Spleen (tissue), 11 donors: ENCODE measurements at regions not wholly inside any gene's neighbourhood (a gene's known extent, or its start where the extent isn't known, plus 50 kb on each side); places are given as distances from the start of the nearest gene placed in this dataset.

Experiments
- DNase-seq: peaks from one replicate; pipeline ENCODE4 v3.0.0-alpha.2; 2020
- H3K27ac ChIP-seq, 8 donors: fragments of 200-600 bp; sonication (generic) in 7 of 8; 1 replicate in 4 of 8; 2 replicates in 4 of 8; pipeline versions ENCODE4 v1.5.0 to v1.8.0; 2016 to 2021; ENCODE audit warnings: inconsistent platforms in 4 of 8, mild to moderate bottlenecking in 4 of 8, moderate library complexity in 1 of 8
- H3K27me3 ChIP-seq, 7 donors: fragments of 200-600 bp; sonication (generic) in 6 of 7; replicated peaks in 1 of 7; 1 replicate in 4 of 7; 2 replicates in 3 of 7; pipeline versions ENCODE4 v1.5.0 to v1.8.0; 2016 to 2021; ENCODE audit warnings: inconsistent platforms in 3 of 7, mild to moderate bottlenecking in 1 of 7
- H3K36me3 ChIP-seq, 6 donors: fragments of 200-600 bp; sonication (generic) in 5 of 6; 1 replicate in 4 of 6; 2 replicates in 2 of 6; pipeline versions ENCODE4 v1.5.0 to v1.8.0; 2016 to 2021; ENCODE audit warnings: inconsistent platforms in 2 of 6
- H3K4me1 ChIP-seq, 6 donors: fragments of 200-600 bp; sonication (generic) in 5 of 6; 1 replicate in 3 of 6; 2 replicates in 3 of 6; pipeline versions ENCODE4 v1.5.0 to v1.8.0; 2016 to 2021; ENCODE audit warnings: inconsistent platforms in 3 of 6
- H3K4me3 ChIP-seq, 8 donors: fragments of 200-600 bp; sonication (generic) in 7 of 8; 1 replicate in 4 of 8; 2 replicates in 4 of 8; pipeline versions ENCODE4 v1.5.0 to v1.8.0; 2016 to 2021; ENCODE audit warnings: inconsistent platforms in 4 of 8, mild to moderate bottlenecking in 4 of 8, moderate library complexity in 2 of 8
- H3K9me3 ChIP-seq, 8 donors: fragments of 200-600 bp; sonication (generic) in 7 of 8; 1 replicate in 4 of 8; 2 replicates in 4 of 8; pipeline versions ENCODE4 v1.5.0 to v1.8.0; 2016 to 2021; ENCODE audit warnings: inconsistent platforms in 4 of 8
- POLR2A ChIP-seq, 3 donors: fragments of 450-650 bp; IDR thresholded peaks; one replicate each; pipeline ENCODE4 v1.5.1; 2017; ENCODE audit warnings: antibody characterized with exemption in 3 of 3, mild to moderate bottlenecking in 1 of 3
- POLR2AphosphoS5 ChIP-seq, 3 donors: sonication (generic); formaldehyde crosslinking; IDR thresholded peaks; one replicate each; pipeline ENCODE4 v1.5.1; 2017; ENCODE audit warnings: antibody characterized with exemption in 3 of 3
- WGBS, 5 donors: extraction: QIAGEN DNeasy Blood & Tissue Kit in 3 of 5; methylation state at CpG; one replicate each; pipeline versions ENCODE4 v1.1.5 to v1.1.7; 2013 to 2018; 5-methylcytosine and 5-hydroxymethylcytosine counted together
- intact Hi-C: fragments of 100-400 bp; cut with DNase I; formaldehyde crosslinking; loops from one replicate; pipeline ENCODE4 v1.15.0; 2023; ENCODE audit warnings: low total_unique reads
- TF ChIP-seq, protein P1 (sequence below), 11 experiments: fragments of 200-600 bp in 7 of 11; fragments of 450-650 bp in 4 of 11; sonication (generic) in 4 of 11; IDR thresholded peaks in 8 of 11; conservative IDR thresholded peaks in 3 of 11; 1 replicate in 7 of 11; 2 replicates in 4 of 11; pipeline versions ENCODE4 v1.4.0 to v1.8.0; 2016 to 2021; ENCODE audit warnings: antibody characterized with exemption in 11 of 11, inconsistent platforms in 4 of 11, mild to moderate bottlenecking in 1 of 11
- donor health status: healthy with polysubstance abuse.
- donor health status: DM: no; HTN: no; CAD: no; lungs with moderate emphysema.
- donor health status: DM: no; HTN: no; CAD: no.
- donor health status: Bipolar disorder and iron deficiency.
- donor health status: healthy.
- donor health status: DM: no; HTN: no; CAD: no.
- donor health status: DM: yes; HTN: yes; CAD: no.

DNA sequence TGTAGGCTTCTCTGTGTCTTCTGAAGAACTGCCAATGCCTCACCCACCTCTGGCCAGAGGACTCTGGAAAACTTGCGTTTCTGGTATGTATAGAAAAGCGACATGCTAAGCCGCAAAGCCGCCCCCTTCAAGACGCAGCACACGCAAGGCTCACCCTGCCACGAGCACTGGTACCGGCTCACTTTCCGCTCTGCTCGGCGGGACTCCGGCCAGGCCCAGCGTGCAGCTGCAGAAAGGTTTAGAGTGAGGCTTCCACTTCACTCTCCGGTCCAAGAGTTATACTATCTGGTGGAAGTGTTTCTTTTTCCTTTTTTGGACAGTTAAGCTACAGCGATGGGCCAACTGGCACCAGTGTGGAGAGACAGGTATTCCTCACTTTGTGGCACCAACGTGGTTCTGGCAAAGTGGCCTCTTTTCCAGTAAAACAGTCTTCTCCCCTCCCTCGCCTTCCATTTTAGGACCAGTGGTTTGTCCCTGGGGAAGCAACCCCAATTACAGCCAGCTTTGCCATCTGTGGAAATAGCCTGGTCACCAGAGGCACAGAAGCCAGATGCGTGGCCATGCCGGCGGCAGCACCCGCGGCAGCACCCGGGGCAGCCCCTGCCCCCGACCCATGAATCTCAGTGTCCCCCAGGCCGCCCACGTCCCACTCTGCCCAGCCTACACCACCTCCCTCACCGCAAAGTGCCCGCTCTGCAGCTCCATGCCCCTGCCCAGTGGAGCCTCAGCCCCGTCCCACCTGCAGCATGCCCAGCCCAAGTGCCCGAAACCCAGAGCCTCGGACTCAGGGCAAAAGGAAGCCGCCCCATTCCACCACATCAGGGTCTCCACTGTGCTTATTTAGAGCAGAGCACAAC, 91.6 kb upstream of the CTDP1 start:
- Histone ChIP-seq H3K36me3 (no peaks in the 10 kb centered on the region), H3K9me3 (peaks cover 0 to 7% (median 0%) of the 10 kb centered on the region in 8 donors), H3K27me3 (no peaks in the 10 kb centered on the region), H3K4me1 (peaks cover 0 to 24% (median 10%) of the 10 kb centered on the region in 6 donors), H3K4me3 (no peak overlapping the region), H3K27ac (peak overlapping the region in 5 of 8 donors; percentile 40 to 58 (median 47))
- WGBS, 5 donors = 87 to 93% (median 91%) methylated on average over 28 to 32 of the region's 32 CpGs
- TF ChIP-seq POLR2AphosphoS5 (IDR thresholded peaks at IDR 0.05) = no peak
- TF ChIP-seq, protein P1, sequence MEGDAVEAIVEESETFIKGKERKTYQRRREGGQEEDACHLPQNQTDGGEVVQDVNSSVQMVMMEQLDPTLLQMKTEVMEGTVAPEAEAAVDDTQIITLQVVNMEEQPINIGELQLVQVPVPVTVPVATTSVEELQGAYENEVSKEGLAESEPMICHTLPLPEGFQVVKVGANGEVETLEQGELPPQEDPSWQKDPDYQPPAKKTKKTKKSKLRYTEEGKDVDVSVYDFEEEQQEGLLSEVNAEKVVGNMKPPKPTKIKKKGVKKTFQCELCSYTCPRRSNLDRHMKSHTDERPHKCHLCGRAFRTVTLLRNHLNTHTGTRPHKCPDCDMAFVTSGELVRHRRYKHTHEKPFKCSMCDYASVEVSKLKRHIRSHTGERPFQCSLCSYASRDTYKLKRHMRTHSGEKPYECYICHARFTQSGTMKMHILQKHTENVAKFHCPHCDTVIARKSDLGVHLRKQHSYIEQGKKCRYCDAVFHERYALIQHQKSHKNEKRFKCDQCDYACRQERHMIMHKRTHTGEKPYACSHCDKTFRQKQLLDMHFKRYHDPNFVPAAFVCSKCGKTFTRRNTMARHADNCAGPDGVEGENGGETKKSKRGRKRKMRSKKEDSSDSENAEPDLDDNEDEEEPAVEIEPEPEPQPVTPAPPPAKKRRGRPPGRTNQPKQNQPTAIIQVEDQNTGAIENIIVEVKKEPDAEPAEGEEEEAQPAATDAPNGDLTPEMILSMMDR (IDR thresholded peaks at IDR 0.05 in 8 of 11, conservative IDR thresholded peaks at IDR 0.05 in 3 of 11) = no peak
- no peak for TF ChIP-seq POLR2A (IDR thresholded peaks at IDR 0.05)
- DNase-seq = peak; percentile 63
- intact Hi-C loops = no loop called here

DNA sequence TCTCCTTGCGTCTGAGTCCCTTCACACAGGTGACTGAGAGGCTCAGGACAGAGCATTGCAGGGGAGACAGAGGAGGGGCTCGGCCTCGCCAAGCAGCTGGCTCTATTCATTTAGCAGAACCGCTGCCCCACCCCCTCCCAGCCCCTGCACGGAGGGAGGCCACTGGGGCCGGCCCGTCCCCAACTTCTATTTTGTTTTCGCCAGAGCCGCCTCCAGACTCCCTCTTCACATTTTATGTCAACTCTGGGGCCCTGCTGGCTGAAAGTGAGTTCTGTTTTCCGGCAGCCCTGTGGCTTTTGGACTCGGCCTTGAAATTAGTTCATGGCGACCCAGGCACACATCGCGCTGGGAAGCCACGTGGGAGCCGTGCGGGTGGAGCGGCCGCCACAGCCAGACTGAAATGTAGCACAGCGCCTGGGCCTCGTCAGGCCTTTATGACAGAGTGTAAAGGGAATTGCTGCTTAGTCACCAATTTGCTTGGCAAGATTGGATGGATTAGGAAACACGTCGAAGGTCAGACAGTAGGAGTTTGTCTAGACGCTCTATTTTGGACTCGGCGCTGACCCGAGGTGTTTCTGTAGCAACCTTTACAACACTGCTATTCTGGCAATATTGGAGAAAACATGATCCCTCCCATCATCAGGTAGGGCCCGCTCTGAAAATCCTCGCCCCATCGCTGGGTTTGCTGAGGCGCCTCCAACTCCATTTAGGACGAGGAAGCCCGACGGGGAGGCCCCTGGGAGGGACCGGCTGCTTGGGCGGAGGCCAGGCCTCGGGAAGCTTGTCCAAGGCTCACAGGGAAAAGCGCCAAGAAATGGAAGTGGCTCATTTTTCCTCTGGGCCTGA, 90.7 kb upstream of the CTDP1 start:
- H3K9me3 ChIP-seq = peaks cover 0 to 11% (median 0%) of the 10 kb centered on the region in 8 donors
- no peaks in the 10 kb centered on the region for H3K36me3 ChIP-seq
- WGBS, 5 donors = 57 to 72% (median 64%) methylated on average over 38 of the region's 38 CpGs
- peak overlapping the region in 5 of 8 donors; percentile 40 to 58 (median 47) for H3K27ac ChIP-seq
- peak; percentile 74 to 82 (median 76) for TF ChIP-seq POLR2AphosphoS5 (IDR thresholded peaks at IDR 0.05)
- no peak for TF ChIP-seq POLR2A (IDR thresholded peaks at IDR 0.05)
- H3K27me3 ChIP-seq = no peaks in the 10 kb centered on the region
- DNase-seq = peak; percentile 75
- intact Hi-C loops = no loop called here
- peaks cover 0 to 24% (median 10%) of the 10 kb centered on the region in 6 donors for H3K4me1 ChIP-seq
- H3K4me3 ChIP-seq = no peak overlapping the region

DNA sequence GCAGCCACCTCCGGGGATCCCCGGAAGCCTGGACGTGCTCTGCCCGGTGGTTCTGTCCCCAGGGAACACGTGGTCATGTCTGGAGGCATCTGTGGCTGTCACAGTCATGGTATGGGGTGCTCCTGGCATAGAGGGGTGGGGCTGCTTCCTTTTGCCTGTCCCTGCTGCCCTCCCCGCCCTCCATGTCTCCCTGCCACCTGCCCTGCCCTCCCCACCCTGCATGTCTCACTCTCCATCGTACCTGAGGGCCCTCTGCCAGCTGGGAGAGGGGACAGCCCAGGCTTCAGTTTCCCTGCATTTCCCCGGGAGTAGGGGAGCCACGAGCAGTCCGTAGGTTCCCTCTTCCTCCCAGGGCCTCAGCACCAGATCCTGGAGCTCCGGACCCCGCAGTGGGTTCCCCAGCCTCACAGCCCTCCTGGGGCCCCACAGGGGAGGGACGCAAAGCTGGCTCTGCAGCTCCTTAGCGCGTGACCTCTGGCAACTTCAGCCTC, 90.0 kb upstream of the CTDP1 start:
- peak; percentile 38 for DNase-seq
- Histone ChIP-seq H3K4me3 (no peak overlapping the region), H3K9me3 (peaks cover 0 to 11% (median 0%) of the 10 kb centered on the region in 8 donors), H3K27ac (peak overlapping the region in 4 of 8 donors; percentile 40 to 58 (median 50)), H3K4me1 (peaks cover 0 to 24% (median 10%) of the 10 kb centered on the region in 6 donors), H3K36me3 (no peaks in the 10 kb centered on the region), H3K27me3 (no peaks in the 10 kb centered on the region)
- TF ChIP-seq POLR2AphosphoS5 (IDR thresholded peaks at IDR 0.05) (no peak), POLR2A (IDR thresholded peaks at IDR 0.05) (no peak)
- TF ChIP-seq, protein P1 (IDR thresholded peaks at IDR 0.05 in 8 of 11, conservative IDR thresholded peaks at IDR 0.05 in 3 of 11) = no peak
- intact Hi-C loops = no loop called here
- WGBS, 5 donors = 69 to 79% (median 70%) methylated on average over 13 to 15 of the region's 15 CpGs

DNA sequence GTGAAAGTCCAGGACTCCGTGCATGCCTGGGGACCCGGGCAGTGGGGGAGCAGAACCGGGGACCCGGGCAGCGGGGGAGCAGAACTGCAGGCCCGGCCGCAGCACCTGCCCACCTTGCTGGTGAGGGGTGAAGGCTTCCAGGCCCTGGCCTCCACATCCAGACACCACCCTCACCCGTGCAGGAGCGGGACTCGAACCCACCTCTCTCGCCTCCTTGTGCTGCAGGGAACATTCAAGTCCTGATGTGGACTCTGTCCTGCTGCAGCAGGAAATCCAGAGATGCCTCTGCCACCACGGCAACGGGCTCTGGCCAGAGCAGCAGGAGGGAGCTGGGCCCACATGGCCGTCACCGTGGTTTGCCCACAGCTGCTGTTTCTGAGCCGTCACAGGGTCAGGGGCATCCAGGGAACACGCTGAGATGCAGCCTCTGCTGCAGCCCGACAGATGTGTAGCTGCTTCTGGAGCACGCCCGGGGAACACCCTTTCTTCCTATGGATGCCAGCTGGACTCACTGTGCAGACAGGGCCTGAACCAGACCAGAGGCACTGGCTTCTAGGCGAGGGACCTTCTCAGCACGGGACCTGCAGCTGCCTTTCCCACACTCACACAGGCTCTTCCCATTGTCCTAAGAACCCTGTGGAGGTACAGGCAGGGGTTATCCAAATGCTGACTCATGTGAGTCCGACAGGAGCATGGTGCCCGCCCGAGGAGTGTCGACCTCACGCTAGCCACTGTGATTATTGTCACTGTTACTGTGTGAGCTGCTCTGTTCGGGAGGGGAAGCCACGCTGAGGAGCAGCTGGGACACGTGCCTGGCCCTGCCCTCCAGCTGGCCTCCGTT, 89.2 kb upstream of the CTDP1 start:
- Histone ChIP-seq H3K36me3 (no peaks in the 10 kb centered on the region), H3K27ac (no peak overlapping the region), H3K9me3 (peaks cover 0 to 11% (median 0%) of the 10 kb centered on the region in 8 donors), H3K27me3 (no peaks in the 10 kb centered on the region), H3K4me1 (peaks cover 0 to 24% (median 10%) of the 10 kb centered on the region in 6 donors), H3K4me3 (no peak overlapping the region)
- intact Hi-C loops = no loop called here
- WGBS, 5 donors = 86 to 89% (median 88%) methylated on average over 20 to 31 of the region's 31 CpGs
- no peak for TF ChIP-seq POLR2AphosphoS5 (IDR thresholded peaks at IDR 0.05)
- TF ChIP-seq POLR2A (IDR thresholded peaks at IDR 0.05) = no peak
- TF ChIP-seq, protein P1 (IDR thresholded peaks at IDR 0.05 in 8 of 11, conservative IDR thresholded peaks at IDR 0.05 in 3 of 11) = no peak
- peak; percentile 54 for DNase-seq
